HG03103 (cell line): ENCODE measurements at regions not wholly inside any gene's neighbourhood (a gene's known extent, or its start where the extent isn't known, plus 50 kb on each side); places are given as distances from the start of the nearest gene placed in this dataset.

Experiments used
- ATAC-seq: cut with Tn5 transposase; IDR thresholded peaks from one replicate; pipeline ENCODE4 v1.9.1; 2021; ENCODE audit warnings: low read depth; ENCODE audit not compliant: unreplicated experiment

GRCh38 chr13:100941377-100942368 lies 267.1 kb upstream of the TMTC4 start:
- no peak for ATAC-seq

- ATAC-seq, result no peak
Measured at GRCh38 chr13:100940658-100941057, 266.1 kb upstream of the TMTC4 start.

DNA sequence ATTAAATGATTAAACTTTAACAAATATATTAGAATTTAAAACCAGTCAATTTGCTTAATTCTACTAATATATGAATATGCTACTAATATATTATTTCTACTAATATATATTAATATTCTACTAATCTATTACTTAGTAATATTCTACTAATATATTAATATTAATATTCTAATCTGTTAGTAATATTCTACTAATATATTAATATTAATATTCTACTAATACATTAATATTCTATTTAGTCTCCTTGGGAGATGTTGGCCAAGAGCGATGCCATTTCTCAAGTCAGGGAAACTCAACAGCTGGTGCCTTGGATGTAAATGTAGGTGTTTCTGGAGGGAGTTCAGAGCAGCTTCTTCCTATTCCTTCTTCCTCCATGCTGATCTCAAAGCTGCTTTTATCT lies 259.2 kb upstream of the TMTC4 start:
- no peak for ATAC-seq

GRCh38 chr13:100922599-100922998 lies 248.0 kb upstream of the TMTC4 start:
- ATAC-seq, result no peak

GRCh38 chr13:100921139-100921538 lies 246.5 kb upstream of the TMTC4 start:
- ATAC-seq, result no peak

- ATAC-seq, result no peak
Measured at GRCh38 chr13:100917011-100917410, 242.4 kb upstream of the TMTC4 start.

DNA sequence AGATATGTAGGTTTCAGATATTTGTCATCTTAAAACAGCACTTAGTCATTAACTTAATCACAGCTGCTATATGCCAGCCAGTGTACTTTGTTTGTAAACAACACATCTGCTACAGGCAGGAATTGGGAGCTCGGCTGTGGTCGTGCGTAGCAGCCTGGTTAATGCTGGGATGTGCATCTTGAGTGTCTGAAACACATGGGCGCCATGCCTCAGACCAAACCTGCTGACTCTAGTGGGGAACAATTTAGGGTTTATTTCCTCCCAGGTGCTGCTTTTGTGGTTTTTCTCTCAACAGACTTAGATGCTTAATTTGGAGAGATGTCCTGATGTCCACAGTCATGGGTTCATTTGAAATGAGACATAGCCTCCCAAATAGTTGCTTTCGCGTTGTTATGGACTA lies 238.5 kb upstream of the TMTC4 start:
- no peak for ATAC-seq

- no peak for ATAC-seq
Measured at GRCh38 chr13:100904293-100904976, 229.8 kb upstream of the TMTC4 start.

GRCh38 chr13:100899720-100900316 lies 225.2 kb upstream of the TMTC4 start:
- no peak for ATAC-seq

- ATAC-seq, result no peak
Measured at GRCh38 chr13:100898431-100898830, 223.8 kb upstream of the TMTC4 start.

- ATAC-seq, result no peak
Measured at GRCh38 chr13:100895651-100896050, 221.1 kb upstream of the TMTC4 start.

GRCh38 chr13:100892981-100893380 lies 218.4 kb upstream of the TMTC4 start:
- no peak for ATAC-seq

GRCh38 chr13:100890645-100891044 lies 216.1 kb upstream of the TMTC4 start:
- no peak for ATAC-seq

GRCh38 chr13:100887729-100888151 lies 213.1 kb upstream of the TMTC4 start:
- ATAC-seq, result no peak

DNA sequence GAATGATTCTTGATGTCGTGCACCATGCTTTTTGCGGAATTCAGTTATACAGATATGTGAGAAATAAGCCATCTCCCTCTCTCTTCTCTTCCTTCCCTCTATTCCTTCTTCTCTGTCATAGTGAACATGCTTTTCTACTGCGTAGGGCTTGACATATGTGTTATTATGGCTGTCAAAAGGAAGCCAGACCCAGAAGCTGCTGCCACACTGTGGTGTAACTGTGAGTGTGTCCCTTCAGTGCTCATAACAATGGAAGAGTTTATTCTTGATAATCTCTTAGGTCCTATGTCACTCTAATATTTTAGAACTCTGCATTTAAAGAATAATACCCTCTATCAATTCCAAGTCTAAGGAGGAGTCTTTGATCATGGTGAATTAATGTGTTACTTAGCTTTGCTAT lies 208.9 kb upstream of the TMTC4 start:
- ATAC-seq, result no peak

- ATAC-seq, result no peak
Measured at GRCh38 chr13:100881291-100881864, 206.8 kb upstream of the TMTC4 start.

DNA sequence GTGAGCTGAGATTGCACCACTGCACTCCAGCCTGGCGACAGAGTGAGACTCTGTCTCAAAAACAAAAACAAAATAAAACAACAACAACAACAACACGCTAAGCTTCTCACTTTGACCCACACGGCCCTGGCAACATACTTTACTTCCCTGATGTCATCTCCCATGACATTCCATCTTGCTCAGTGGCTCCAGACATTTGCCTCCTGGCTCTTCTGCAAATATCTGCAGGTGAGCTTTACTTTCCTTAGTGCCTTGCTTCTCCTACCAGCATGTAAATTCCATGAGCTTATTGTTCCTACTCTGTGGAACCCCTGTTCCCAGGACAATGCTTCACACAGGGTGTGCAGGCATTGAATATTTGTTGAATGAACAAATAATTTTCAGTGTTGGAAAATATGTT lies 205.6 kb upstream of the TMTC4 start:
- ATAC-seq, result no peak

GRCh38 chr13:100879255-100879654 lies 204.7 kb upstream of the TMTC4 start:
- ATAC-seq, result no peak

GRCh38 chr13:100876044-100876403 lies 201.4 kb upstream of the TMTC4 start:
- ATAC-seq, result no peak

GRCh38 chr13:100875392-100876043 lies 200.9 kb upstream of the TMTC4 start:
- ATAC-seq, result peak; percentile 60

GRCh38 chr13:100872761-100873160 lies 198.2 kb upstream of the TMTC4 start:
- ATAC-seq, result no peak
